ENCODE measurements at regions not wholly inside any gene's neighbourhood (a gene's known extent, or its start where the extent isn't known, plus 50 kb on each side); places are given as distances from the start of the nearest gene placed in this dataset.
"Not testable (repeated sequence)": the region's sequence is repeated elsewhere in the genome, so short reads cannot be mapped to it uniquely, and the experiment has no call there.

DNA sequence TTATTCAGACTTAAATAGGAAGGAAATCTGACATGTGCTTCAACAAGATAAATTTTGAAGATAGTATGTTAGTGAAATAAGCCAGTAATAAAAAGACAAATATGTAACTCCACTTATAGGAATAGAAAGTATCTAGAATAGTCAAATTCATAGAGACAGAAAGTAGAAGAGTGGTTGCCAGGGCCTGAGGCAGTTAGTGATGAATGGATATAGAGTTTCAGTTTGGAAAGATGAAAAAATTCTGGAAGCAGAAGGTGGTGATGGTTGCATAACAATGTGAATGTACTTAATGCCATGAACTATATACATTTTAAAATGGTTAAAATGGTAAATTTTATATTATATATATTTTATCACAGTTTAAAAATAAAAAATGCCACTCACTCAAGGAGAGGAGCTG is 54.3 kb downstream of the HAND2 start:
- no peak for DNase-seq (ENCODE audit: low spot score)

DNA sequence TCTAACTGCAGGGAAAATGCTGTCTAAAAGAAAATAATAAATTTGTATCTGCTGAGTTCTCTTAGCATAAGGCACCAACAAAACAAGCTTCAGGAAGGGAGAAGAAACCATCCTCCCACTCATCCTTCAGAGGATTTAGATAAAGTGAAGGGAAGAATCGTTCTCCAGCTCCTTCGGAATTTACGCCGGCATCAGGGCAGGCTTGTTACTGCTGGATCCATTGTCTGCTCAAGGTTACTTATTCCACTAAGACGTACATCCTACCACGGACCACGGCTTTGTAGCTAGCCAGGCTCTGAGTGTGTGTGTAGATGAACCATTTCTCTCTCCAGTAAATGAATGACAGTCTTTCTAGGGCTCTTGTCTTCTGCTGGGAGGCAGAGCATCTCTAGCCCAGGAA is 60.4 kb downstream of the HAND2 start:
- no peak for DNase-seq (ENCODE audit: low spot score)

DNA sequence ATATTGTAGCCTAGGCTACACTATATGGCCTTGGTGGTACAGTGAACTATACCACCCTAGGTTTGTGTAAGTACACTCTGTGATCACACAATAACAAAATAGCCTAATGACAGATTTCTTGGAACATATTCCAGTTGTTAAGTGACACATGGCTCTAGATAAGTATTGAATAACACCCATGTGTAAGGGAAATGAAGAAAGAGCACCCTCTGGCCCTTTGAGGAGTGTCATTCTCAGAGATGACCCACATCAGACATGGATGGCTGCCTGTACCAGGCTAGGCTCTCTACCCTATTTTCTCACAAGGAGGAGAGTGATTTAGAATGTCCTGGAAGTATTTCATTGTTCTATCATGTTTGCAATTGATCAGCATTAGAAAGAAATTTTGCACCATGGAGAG is 61.7 kb downstream of the HAND2 start:
- no peak for DNase-seq (ENCODE audit: low spot score)

DNA sequence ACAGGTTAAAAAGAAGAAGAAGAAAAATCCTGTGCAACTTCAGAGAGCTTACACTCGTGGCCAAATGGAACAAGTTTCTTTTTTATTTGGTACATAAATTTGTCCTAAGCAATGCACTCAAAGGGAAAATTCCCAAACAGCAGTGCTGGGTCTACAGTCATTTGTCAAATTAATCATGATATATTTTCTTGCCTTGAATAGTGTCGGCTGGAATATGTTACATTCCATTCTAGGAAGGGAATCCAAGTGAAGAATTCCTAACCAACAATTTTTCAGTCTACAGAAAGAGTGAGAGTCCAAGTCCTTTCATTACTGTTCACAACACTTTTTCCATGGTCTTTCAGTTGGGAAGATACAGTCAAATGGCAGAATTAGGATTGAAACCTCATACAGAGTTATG is 63.9 kb downstream of the HAND2 start:
- no peak for DNase-seq (ENCODE audit: low spot score)

DNA sequence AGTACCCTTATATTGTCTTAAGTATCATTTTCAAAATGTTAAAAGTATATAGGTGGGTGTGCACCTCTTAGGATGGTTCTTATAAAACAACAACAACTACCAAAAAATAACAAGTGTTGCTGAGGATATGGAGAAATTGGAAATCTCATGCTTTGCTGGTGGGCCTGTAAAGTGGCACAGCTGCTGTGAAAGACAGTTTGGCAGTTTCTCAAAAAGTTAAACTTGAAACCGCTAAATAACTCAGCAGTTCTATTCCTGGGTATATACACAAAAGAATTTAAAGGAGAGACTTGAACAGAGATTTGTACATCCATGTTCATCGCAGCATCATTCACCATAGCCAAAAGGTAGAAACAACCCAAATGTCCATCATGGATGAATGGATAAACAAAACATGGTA is 65.5 kb downstream of the HAND2 start:
- DNase-seq (ENCODE audit: low spot score) = no peak

DNA sequence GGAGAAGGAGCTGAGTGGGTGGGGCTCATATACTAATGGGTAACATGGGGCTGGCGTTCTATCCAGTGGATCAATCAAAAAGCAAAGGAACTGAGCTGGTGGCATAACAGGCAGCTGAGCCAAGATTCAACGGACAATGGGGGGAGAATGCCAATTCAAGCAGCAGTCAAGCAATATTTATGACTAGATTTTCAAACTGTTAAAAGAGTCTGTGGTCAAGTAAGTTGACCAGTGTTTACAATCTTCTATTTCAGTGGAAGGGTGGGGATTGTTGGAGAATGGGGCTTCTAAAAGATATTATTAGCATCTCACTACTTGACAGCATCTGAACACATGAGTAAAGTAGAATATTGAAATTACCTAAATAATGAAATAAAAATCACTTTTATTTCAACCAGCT is 64.9 kb upstream of the SCRG1 start:
- no peak for DNase-seq (ENCODE audit: low spot score)

DNA sequence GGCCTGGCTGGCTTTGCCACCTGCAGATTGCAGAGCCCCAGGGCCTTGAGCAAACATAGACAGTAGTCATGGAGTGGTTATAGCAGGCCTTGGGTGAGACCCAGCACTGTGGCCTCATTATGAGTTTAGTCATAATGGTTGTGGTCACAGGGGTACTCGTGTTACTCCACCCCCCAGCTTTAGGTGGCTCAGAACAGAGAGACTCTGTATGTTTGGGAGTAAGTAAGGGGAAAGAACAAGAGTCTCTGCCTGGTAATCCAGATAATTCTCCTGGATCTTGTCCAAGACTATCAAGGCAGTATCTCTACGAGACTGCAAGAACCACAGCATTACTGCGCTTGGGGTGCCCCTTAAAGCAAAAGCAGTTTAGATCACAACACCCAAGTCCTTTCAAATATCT is 62.3 kb upstream of the SCRG1 start:
- no peak for DNase-seq (ENCODE audit: low spot score)

DNA sequence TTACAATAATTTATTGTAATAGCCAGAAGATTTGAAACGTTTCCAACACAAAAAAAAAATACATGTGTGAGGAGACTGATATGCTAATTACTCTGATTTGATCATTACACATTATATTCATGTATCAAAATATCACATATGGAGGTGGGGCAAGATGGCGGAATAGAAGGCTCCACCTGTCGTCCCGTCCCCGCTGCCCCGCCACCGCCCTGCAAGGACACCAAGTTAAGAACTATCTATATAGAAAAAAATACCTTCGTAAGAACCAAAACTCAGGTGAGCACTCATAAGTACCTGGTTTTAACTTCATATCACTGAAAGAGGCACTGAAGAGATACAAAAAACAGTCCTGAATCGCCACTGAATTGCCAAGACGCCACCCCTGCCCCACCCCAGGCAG is 60.9 kb upstream of the SCRG1 start:
- no peak for DNase-seq (ENCODE audit: low spot score)

DNA sequence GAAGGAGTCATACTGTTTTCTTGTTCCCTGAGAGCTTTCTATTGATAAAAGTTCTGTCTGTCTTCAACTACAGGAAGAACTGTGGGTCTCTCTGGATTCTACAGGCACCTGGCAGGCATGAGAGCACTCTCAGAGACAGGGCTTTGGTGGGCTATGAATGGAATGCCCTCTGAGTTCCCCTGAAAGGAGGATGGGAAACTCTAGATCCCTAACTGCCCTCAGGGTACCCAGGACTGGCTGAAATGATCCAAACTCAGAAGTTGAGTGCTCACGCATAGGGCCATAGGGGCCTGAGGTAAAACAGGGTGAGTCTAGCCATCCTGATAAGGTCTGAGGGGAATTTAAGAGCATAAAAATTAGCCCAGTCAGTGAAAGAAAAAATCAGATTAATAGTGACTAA is 59.0 kb upstream of the SCRG1 start:
- no peak for DNase-seq (ENCODE audit: low spot score)

DNA sequence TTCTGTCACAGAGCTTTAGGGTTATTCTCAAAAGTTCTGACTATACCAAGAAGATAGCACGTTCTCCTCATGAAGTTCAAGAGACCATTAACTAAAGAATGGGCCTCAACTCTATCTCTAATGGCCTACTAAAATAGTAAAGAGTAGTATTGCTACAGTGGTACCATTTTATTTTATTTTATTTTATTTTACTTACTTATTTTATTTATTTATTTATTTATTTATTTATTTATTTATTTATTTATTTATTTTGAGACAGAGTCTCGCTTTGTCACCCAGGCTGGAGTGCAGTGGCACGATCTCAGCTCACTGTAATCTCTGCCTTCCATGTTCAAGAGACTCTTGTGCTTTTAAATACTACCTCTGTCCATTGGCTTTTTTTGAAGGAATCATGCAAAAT is 52.5 kb upstream of the SCRG1 start:
- not testable (repeated sequence) for DNase-seq (ENCODE audit: low spot score)

DNA sequence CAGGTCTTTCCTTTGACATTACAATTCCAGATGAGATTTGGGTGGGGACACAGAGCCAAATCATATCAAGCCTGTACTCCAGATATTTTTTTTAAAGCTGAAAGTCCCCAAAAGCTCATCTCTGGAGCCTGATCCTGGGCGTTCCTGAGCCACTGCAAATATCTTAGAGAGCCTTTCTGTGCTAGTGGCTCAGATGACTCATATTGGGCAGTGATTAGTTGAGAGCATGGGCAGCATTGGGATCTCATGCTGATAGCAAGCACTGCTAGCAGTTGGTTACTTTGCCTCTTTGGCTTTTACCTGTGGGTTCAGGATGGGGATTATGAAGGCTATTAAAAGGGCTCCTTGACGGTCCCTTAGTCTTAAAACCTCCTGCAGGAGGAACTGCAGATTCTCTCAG is 51.4 kb upstream of the SCRG1 start:
- no peak for DNase-seq (ENCODE audit: low spot score)

DNA sequence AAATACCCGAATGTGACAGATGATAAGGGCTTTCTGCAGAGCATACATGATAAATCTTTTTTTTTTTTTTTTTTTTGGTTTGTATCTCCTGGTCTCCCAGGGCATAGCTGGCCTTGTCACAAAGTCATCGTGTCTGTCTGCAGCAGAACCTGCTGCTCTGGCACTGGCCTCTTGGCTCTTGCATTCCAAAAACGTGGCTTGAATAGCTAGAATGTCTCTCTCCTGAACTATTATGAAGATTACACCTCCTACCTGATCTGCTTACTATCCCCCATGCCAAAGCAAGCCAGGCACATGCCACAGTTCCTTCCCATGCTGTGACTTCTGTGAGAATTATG is 50.4 kb upstream of the SCRG1 start:
- no peak for DNase-seq (ENCODE audit: low spot score)

DNA sequence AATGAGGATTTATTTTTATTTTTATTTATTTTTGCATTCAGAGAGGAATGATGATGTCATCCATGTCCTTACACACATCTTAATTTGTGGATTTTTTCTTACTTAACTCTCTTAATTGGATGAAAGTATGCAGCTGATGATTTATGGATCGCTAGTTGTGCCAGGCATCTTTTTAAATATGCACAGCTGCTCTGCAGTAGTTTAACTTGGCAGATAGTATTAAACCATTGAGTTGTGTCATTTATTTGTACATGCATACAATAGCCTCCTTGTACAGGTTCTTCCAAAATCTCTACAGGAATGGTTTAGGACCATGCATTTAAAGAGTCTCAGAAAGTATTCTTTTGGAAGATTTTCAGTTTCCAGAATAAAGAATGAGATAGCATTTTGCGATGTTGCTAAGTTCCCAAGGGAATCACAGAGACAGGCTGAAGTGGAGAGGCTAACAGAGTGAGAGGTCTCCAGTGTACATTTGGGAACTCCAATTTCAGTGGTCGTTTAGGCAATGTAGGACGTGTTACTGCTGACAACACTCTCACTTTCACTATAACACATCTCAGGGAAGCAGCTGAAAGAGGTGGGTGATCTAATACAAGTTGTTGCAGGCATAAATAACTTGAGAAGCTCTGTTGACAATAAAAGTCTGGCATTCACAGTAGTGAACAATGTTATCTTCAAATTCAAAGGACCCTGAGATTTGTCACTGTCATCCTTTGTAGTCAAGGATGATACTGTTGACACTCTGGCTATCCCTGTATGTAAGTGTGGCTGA is 49.9 kb upstream of the SCRG1 start:
- DNase-seq (ENCODE audit: low spot score) = peak; percentile 60

Measured in pons (tissue), 1 donor.